Neural progenitor cell (in vitro differentiated cells): ENCODE measurements at regions not wholly inside any gene's neighbourhood (a gene's known extent, or its start where the extent isn't known, plus 50 kb on each side); places are given as distances from the start of the nearest gene placed in this dataset.

Source experiments
- DNase-seq: peaks from one replicate; pipeline ENCODE4 v3.0.0-alpha.2; 2016; ENCODE audit warnings: low spot score
- H2AFZ ChIP-seq: fragments of 200-600 bp; sonication (generic); replicated peaks from 2 replicates; pipeline ENCODE4 v1.6.1; 2016; ENCODE audit warnings: antibody characterized with exemption
- H3F3A ChIP-seq: fragments of 200-600 bp; sonication (generic); 2 replicates; pipeline ENCODE4 v1.6.1; 2016; ENCODE audit warnings: antibody characterized with exemption, low read depth
- H3K27ac ChIP-seq: fragments of 200-600 bp; sonication (generic); 2 replicates; pipeline ENCODE4 v1.5.1; 2016; ENCODE audit warnings: mild to moderate bottlenecking
- H3K27me3 ChIP-seq: fragments of 200-600 bp; sonication (generic); 2 replicates; pipeline ENCODE4 v1.6.1; 2016; ENCODE audit warnings: mild to moderate bottlenecking, moderate library complexity
- H3K36me3 ChIP-seq: fragments of 200-600 bp; sonication (generic); 2 replicates; pipeline ENCODE4 v1.5.1; 2016
- H3K4me1 ChIP-seq: fragments of 200-600 bp; sonication (generic); 2 replicates; pipeline ENCODE4 v1.6.1; 2016; ENCODE audit warnings: mixed run types
- H3K4me2 ChIP-seq: fragments of 200-600 bp; sonication (generic); 2 replicates; pipeline ENCODE4 v1.6.1; 2016
- H3K4me3 ChIP-seq: fragments of 200-600 bp; sonication (generic); 2 replicates; pipeline ENCODE4 v1.5.1; 2016
- H3K79me2 ChIP-seq: fragments of 200-600 bp; sonication (generic); 2 replicates; pipeline ENCODE4 v1.6.1; 2016; ENCODE audit warnings: low read depth
- H3K9ac ChIP-seq: fragments of 200-600 bp; sonication (generic); 2 replicates; pipeline ENCODE4 v1.6.1; 2016
- H3K9me3 ChIP-seq: fragments of 200-600 bp; sonication (generic); 2 replicates; pipeline ENCODE4 v1.5.1; 2016; ENCODE audit warnings: low read depth
- H4K20me1 ChIP-seq: fragments of 200-600 bp; sonication (generic); 2 replicates; pipeline ENCODE4 v1.6.1; 2016; ENCODE audit warnings: low read depth
- H3K27ac Mint-ChIP-seq: 3 replicates; pipeline ENCODE4 v1.8.0; 2021; ENCODE audit warnings: mixed read lengths
- H3K27me3 Mint-ChIP-seq: 2 replicates; pipeline ENCODE4 v1.8.0; 2022; ENCODE audit warnings: low read depth, mild to moderate bottlenecking, inconsistent platforms, moderate library complexity, mixed read lengths; ENCODE audit not compliant: insufficient read depth
- H3K36me3 Mint-ChIP-seq: 3 replicates; pipeline ENCODE4 v1.8.0; 2021; ENCODE audit warnings: mixed read lengths
- H3K4me1 Mint-ChIP-seq: 3 replicates; pipeline ENCODE4 v1.8.0; 2021; ENCODE audit warnings: mixed read lengths
- H3K4me3 Mint-ChIP-seq: 3 replicates; pipeline ENCODE4 v1.8.0; 2021; ENCODE audit warnings: mild to moderate bottlenecking, moderate library complexity, mixed read lengths
- H3K9me3 Mint-ChIP-seq: 3 replicates; pipeline ENCODE4 v1.8.0; 2020; ENCODE audit warnings: mixed read lengths
- CTCF ChIP-seq: fragments of 200-600 bp; sonication (generic); IDR thresholded peaks from 2 replicates; pipeline ENCODE4 v1.5.1; 2017; ENCODE audit warnings: antibody characterized with exemption, mild to moderate bottlenecking
- EZH2 ChIP-seq: fragments of 200-600 bp; sonication (generic); IDR thresholded peaks from 2 replicates; pipeline ENCODE4 v1.6.1; 2017; ENCODE audit warnings: antibody characterized with exemption, mild to moderate bottlenecking, moderate library complexity
- EZH2phosphoT487 ChIP-seq: fragments of 200-600 bp; sonication (generic); IDR thresholded peaks from 2 replicates; pipeline ENCODE4 v1.6.1; 2017; ENCODE audit warnings: antibody characterized with exemption

- H3K27ac Mint-ChIP-seq = no peak overlapping the region
- no peaks in the 10 kb centered on the region for H3K9me3 Mint-ChIP-seq
- H3K4me3 Mint-ChIP-seq = no peak overlapping the region
- no peaks in the 10 kb centered on the region for H3K36me3 Mint-ChIP-seq
- Histone ChIP-seq H3K79me2 (no peaks in the 10 kb centered on the region), H4K20me1 (no peaks in the 10 kb centered on the region), H3K4me1 (no peaks in the 10 kb centered on the region), H3K27ac (no peak overlapping the region), H3K4me3 (no peak overlapping the region), H3K36me3 (no peaks in the 10 kb centered on the region), H3K9ac (no peak overlapping the region), H3F3A (no peaks in the 10 kb centered on the region), H2AFZ (no peak overlapping the region), H3K4me2 (no peak overlapping the region), H3K9me3 (no peaks in the 10 kb centered on the region), H3K27me3 (no peaks in the 10 kb centered on the region)
- no peak for DNase-seq
- no peaks in the 10 kb centered on the region for H3K27me3 Mint-ChIP-seq
- TF ChIP-seq EZH2 = no peak
- TF ChIP-seq EZH2phosphoT487 = no peak
- no peak for TF ChIP-seq CTCF
- no peaks in the 10 kb centered on the region for H3K4me1 Mint-ChIP-seq
Observed at GRCh38 chr1:81068726-81069125, 732.0 kb upstream of the ADGRL2 start.

GRCh38 chr1:81053826-81054225 is 746.9 kb upstream of the ADGRL2 start:
- no peak overlapping the region for H3K27ac ChIP-seq
- no peaks in the 10 kb centered on the region for H3K27me3 ChIP-seq
- no peaks in the 10 kb centered on the region for H4K20me1 ChIP-seq
- H3K4me2 ChIP-seq = no peak overlapping the region
- no peaks in the 10 kb centered on the region for H3F3A ChIP-seq
- Mint-ChIP-seq H3K4me3 (no peak overlapping the region), H3K4me1 (peaks cover 5% of the 10 kb centered on the region), H3K9me3 (no peaks in the 10 kb centered on the region), H3K27me3 (no peaks in the 10 kb centered on the region), H3K27ac (no peak overlapping the region), H3K36me3 (no peaks in the 10 kb centered on the region)
- H2AFZ ChIP-seq = peak overlapping the region; percentile 40
- peaks cover 6% of the 10 kb centered on the region for H3K4me1 ChIP-seq
- no peaks in the 10 kb centered on the region for H3K9me3 ChIP-seq
- H3K4me3 ChIP-seq = no peak overlapping the region
- H3K36me3 ChIP-seq = no peaks in the 10 kb centered on the region
- DNase-seq = no peak
- TF ChIP-seq EZH2 = no peak
- TF ChIP-seq EZH2phosphoT487 = no peak
- TF ChIP-seq CTCF = no peak
- H3K9ac ChIP-seq = no peak overlapping the region
- H3K79me2 ChIP-seq = no peaks in the 10 kb centered on the region

- no peak overlapping the region for H3K4me3 ChIP-seq
- no peaks in the 10 kb centered on the region for H3K36me3 Mint-ChIP-seq
- no peak overlapping the region for H3K27ac Mint-ChIP-seq
- H3K9me3 ChIP-seq = no peaks in the 10 kb centered on the region
- H3K4me3 Mint-ChIP-seq = no peak overlapping the region
- H4K20me1 ChIP-seq = no peaks in the 10 kb centered on the region
- no peak overlapping the region for H3K4me2 ChIP-seq
- no peaks in the 10 kb centered on the region for H3K79me2 ChIP-seq
- H3K9me3 Mint-ChIP-seq = no peaks in the 10 kb centered on the region
- no peak overlapping the region for H3K27ac ChIP-seq
- no peaks in the 10 kb centered on the region for H3F3A ChIP-seq
- H2AFZ ChIP-seq = no peak overlapping the region
- H3K4me1 Mint-ChIP-seq = peaks cover 5% of the 10 kb centered on the region
- DNase-seq = peak; percentile 11
- no peak overlapping the region for H3K9ac ChIP-seq
- TF ChIP-seq EZH2phosphoT487 = no peak
- no peak for TF ChIP-seq EZH2
- TF ChIP-seq CTCF = no peak
- H3K4me1 ChIP-seq = peaks cover 6% of the 10 kb centered on the region
- H3K36me3 ChIP-seq = no peaks in the 10 kb centered on the region
- H3K27me3 Mint-ChIP-seq = no peaks in the 10 kb centered on the region
- H3K27me3 ChIP-seq = no peaks in the 10 kb centered on the region
Observed at GRCh38 chr1:81052162-81052561, 748.6 kb upstream of the ADGRL2 start.

- no peaks in the 10 kb centered on the region for H3K27me3 Mint-ChIP-seq
Observed at GRCh38 chr1:81050390-81050789, 750.3 kb upstream of the ADGRL2 start.

More at GRCh38 chr1:81050390-81050789, 750.3 kb upstream of the ADGRL2 start:
- Mint-ChIP-seq H3K9me3 (no peaks in the 10 kb centered on the region), H3K27ac (no peak overlapping the region), H3K4me1 (peaks cover 5% of the 10 kb centered on the region), H3K4me3 (no peak overlapping the region), H3K36me3 (no peaks in the 10 kb centered on the region)
- peaks cover 6% of the 10 kb centered on the region for H3K4me1 ChIP-seq
- H3K27me3 ChIP-seq = no peaks in the 10 kb centered on the region
- H4K20me1 ChIP-seq = no peaks in the 10 kb centered on the region
- DNase-seq = no peak
- H2AFZ ChIP-seq = no peak overlapping the region
- H3F3A ChIP-seq = no peaks in the 10 kb centered on the region
- H3K9me3 ChIP-seq = no peaks in the 10 kb centered on the region
- no peaks in the 10 kb centered on the region for H3K36me3 ChIP-seq
- no peak overlapping the region for H3K4me2 ChIP-seq
- TF ChIP-seq EZH2 (no peak), CTCF (no peak), EZH2phosphoT487 (no peak)
- no peak overlapping the region for H3K4me3 ChIP-seq
- no peaks in the 10 kb centered on the region for H3K79me2 ChIP-seq
- H3K9ac ChIP-seq = no peak overlapping the region
- no peak overlapping the region for H3K27ac ChIP-seq
